Central memory CD4-positive, alpha-beta T cell (primary cell): ENCODE measurements at regions not wholly inside any gene's neighbourhood (a gene's known extent, or its start where the extent isn't known, plus 50 kb on each side); places are given as distances from the start of the nearest gene placed in this dataset.

Source experiments
- DNase-seq: peaks from one replicate; pipeline ENCODE4 v3.0.0; 2022

- no peak for DNase-seq
These were observed 174.8 kb upstream of the UBE2E2 start for GRCh38 chr3:23028294-23028693.

GRCh38 chr3:23029001-23029400, 174.1 kb upstream of the UBE2E2 start:
- DNase-seq, result no peak

GRCh38 chr3:23035927-23036640, 167.0 kb upstream of the UBE2E2 start:
- DNase-seq, result no peak

DNA sequence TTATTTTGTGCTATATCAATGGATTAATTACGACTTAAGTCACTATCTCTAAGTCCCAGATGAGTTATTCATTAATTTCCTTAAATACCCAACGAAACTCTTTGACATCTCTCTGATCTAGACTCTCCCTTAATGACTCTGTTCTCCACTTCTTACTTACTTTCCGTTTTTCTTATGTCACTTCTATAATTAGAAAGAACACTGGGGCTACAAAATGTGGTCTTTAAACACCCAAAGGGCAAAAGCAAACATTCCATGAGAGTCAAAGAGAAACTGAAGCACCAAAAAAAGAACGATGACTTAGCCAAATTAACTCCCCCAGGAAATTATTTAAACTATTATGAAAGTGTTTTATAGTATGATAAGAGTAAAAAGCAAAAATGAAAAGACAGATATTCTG, 166.4 kb upstream of the UBE2E2 start:
- no peak for DNase-seq

GRCh38 chr3:23038471-23038870, 164.7 kb upstream of the UBE2E2 start:
- no peak for DNase-seq

- no peak for DNase-seq
These were observed 161.0 kb upstream of the UBE2E2 start for GRCh38 chr3:23041918-23042696.

DNA sequence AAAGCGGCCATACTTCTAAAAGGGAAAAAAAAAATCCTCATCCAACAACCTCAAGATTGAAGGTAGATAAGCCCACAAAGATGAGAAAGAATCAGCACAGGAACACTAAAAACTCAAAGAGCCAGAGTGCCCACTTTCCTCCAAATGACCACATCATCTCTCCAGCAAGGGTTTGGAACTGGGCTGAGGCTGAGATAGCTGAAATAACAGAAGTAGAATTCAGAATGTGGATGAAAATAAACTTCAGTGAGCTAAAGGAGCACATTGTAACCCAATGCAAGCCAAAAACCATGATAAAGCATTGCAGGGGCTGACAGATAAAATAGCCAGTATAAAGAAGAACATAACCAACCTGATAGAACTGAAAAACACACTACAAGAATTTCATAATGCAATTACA, 158.7 kb upstream of the UBE2E2 start:
- DNase-seq, result no peak

- no peak for DNase-seq
These were observed 156.6 kb upstream of the UBE2E2 start for GRCh38 chr3:23046536-23046935.

DNA sequence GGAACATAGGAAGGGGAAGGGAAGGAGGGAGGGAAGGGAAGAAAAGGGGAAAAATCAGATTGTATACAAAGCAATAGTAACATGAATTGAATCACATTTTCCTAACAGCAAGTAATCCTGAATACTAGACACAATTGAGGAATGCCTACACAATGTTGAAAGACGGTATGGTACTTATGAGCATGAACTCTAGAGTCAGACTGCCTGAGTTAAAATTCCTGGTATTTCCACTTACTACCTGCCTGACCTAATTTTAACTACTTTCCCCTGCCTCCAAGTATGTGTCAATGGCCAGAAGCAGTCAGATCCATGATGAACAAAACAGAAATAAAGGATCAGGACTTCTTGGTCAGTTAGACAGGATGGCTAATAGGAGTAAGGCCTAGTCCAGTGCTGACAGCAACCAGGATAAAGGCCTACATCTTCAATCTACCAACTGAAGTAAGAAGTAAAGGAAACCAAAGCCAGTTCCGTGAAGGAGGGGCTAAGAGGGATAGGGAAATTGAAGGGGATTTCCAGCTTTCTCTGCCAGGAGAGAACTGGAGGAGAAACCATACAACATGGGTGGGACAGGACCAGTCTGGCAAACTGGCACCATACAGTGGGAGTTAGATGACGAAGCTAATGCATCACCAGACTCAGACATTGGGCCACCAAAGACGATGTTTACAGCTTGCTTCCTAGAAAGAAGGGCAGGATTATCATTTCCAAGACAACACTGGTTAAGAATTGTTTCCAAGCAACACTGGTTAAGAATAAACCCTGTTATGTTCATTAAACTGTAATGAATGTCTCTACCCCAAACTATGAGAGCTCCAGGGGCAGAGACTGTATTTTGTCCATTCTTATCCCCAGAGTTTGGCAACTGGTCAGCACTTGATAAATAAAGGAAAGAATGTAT, 151.6 kb upstream of the UBE2E2 start:
- DNase-seq, result no peak

DNA sequence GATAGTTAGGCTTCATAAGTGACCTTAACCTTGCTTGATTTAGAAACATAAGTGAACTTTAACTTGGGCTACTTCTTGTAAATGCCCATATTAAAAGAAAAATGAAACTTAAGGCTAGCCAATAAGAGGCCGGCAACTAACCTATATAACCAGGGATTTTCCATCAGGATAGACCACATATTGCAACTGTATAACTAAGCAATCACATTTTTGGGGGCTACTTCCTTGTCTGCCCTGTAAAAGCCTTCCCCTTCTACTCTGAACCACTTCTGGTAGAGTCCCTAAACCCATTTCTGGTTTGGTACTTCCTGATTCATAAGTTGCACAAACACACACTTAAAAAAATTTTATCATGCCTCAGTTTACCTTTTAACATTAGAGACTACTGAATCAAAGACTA, 150.9 kb upstream of the UBE2E2 start:
- no peak for DNase-seq

DNA sequence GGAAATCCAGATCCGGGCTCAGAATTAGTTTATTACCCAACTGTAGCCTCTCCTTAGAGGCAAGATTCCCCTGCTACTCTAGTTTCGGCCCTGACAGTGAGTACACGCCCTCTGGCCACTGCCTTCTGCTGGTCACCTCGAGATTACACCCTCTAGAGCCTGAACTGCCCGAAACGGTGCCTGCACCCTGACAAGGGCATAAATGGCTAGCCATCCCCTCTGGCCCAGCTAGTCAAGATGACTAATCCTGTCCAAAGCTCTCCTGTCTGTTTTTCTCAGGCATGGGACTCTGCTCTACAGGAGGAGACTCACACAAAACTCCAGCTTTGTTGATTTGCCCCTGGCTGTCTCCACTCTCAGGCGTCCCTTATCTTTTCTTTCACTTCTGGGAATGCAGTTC, 150.5 kb upstream of the UBE2E2 start:
- DNase-seq, result no peak

- DNase-seq, result no peak
These were observed 147.3 kb upstream of the UBE2E2 start for GRCh38 chr3:23055733-23056376.

GRCh38 chr3:23062582-23062981, 140.5 kb upstream of the UBE2E2 start:
- no peak for DNase-seq

DNA sequence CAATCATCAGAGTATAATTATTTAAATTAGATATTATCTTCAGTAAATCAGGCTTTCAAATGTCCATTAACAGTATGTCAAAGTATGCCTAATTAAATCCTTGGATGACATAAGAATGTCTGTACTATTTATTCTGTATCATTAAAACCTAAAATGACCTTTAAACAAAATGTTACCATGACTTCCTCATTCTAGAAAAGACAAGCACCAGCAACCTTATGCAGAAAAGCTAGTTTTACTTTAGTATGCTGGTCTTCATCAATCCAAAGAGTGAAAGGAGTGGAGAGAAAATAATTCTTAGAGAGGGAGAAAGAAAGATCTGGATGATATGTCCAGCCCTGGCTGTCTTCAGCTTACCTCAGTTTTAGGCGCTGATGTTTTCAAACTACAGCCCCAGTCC, 140.1 kb upstream of the UBE2E2 start:
- DNase-seq, result no peak

DNA sequence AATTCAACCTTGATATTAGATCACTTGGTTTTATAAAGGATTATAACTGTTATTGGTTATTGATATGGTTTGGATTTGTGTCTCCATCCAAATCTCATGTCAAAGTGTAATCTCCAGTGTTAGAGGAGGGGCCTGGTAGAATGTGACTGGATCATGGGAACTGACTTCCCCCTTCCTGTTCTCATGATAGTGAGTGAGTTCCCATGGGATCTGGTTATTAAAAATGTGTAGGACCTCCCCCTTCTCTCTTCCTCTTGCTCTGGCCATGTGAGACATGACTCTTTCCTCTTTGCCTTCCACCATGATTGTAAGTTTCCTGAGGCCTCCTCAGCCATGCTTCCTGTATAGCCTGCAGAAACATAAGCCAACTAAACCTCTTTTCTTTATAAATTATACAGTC, 136.0 kb upstream of the UBE2E2 start:
- DNase-seq, result no peak

- no peak for DNase-seq
These were observed 135.0 kb upstream of the UBE2E2 start for GRCh38 chr3:23068016-23068728.

- no peak for DNase-seq
These were observed 131.8 kb upstream of the UBE2E2 start for GRCh38 chr3:23071296-23071695.

GRCh38 chr3:23071758-23072157, 131.4 kb upstream of the UBE2E2 start:
- DNase-seq, result no peak

DNA sequence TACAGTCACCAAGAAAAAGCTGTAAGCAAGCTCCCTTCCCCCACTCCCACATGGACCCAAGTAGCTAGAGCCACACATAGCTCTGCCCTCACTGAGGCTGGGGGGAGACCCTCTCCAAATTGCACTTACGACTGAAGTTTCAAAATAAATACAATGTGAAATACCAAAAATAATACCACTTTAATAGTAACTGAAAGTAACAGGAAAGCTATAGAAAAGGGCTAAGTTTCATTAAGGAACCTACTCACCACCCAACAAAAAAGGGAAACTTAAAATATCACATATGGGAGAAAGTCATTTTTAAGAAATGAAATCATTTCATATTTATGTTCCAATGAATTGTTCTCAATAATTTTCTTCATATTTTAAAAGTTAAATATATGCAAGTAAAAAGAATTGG, 130.4 kb upstream of the UBE2E2 start:
- no peak for DNase-seq

GRCh38 chr3:23073724-23074305, 129.3 kb upstream of the UBE2E2 start:
- DNase-seq, result no peak

- DNase-seq, result no peak
These were observed 127.6 kb upstream of the UBE2E2 start for GRCh38 chr3:23075496-23075895.

DNA sequence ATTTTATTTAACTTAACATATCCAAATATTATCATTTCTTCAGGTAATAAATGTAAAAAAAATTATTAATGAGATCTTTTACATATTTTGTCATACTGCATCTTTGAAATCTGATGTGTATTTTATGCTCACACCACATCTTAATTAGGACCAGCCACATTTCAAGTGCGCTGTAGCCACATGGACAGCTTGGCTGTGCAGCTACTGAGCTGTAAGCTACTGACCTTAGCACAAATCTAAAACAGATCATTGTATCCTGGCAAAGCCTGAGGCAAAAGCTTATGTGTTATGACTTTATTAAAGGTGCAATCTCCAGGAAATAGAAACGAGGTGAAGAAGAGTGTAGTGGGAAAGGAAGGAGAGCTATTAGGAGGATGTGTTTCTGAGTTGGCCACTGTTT, 126.7 kb upstream of the UBE2E2 start:
- DNase-seq, result no peak
